ENCODE measurements at regions not wholly inside any gene's neighbourhood (a gene's known extent, or its start where the extent isn't known, plus 50 kb on each side); places are given as distances from the start of the nearest gene placed in this dataset.
"Not testable (repeated sequence)": the region's sequence is repeated elsewhere in the genome, so short reads cannot be mapped to it uniquely, and the experiment has no call there.

DNA sequence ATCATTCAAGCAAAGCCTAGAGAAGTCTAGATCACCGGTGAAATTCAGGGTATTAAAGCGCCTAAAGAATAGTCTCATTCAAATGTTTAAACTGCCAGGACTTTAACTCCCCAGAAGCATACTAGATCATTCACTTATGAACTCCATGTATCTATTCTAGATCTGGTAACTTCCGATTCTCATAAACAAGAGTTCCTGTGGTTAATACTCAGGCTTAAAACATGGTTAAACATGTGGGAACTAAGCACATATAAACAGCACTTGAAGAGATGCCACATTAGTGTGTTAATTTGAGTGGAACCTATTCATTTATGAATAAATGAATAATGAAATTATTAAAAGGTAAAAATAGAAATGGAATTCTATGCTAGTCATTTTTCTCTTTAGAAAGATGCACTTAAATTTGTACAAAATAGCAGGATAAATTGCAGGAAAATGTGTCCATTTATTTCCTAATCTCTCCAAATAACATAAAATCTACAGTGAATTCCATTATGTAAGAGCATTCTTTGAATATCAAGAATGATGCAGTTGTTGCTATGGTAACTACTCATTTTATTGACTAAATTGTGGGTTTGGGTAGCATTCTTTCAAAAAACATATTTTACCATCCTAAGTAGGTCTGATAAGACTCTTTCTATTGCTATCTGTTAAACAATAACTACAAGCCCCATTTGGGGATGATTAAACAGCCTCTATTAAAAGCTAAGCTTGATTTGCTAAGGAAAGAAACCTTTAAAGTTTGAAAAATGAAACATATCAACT lies 147.6 kb upstream of the TMEM168 start:
- no peak for DNase-seq (ENCODE audit: low read depth in 2 of 2)

DNA sequence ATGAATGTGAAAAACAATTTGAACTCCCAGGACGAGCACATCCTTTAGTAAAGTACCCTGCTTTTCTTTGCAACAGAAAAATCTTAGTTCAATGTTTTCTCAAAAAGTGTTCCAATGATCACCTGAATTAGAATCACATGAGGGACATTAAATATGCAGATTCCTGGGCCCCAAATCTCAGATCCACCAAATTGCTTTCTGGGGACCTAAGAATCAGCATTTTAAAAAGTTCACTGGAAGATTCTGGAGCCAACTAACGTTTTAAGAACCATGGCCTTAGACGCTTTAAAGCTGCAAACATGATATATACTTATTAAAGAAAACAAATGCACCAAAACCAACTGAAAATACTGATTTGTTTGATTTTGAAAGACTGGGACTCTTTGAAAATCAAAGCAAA lies 143.4 kb upstream of the TMEM168 start:
- no peak for DNase-seq (ENCODE audit: low read depth in 2 of 2)

DNA sequence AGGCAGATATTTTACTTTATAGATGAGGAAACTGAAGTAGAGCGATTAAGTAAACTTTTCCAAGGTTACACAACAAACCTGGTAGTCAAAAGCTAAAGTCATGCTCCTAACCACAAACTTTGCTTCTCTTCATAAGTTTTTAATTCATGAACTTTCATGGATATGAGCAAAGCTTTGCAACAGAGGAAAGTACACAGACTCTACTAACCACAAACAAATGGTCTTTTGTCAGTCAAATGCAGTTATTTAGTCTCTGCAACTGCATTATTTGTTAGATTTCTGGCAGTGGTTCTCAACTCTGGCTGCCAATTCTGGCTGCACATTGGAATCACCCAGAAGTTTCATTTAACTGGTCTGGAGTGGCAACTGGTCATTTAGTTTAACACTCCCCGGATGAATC lies 140.6 kb upstream of the TMEM168 start:
- no peak for DNase-seq (ENCODE audit: low read depth in 2 of 2)

DNA sequence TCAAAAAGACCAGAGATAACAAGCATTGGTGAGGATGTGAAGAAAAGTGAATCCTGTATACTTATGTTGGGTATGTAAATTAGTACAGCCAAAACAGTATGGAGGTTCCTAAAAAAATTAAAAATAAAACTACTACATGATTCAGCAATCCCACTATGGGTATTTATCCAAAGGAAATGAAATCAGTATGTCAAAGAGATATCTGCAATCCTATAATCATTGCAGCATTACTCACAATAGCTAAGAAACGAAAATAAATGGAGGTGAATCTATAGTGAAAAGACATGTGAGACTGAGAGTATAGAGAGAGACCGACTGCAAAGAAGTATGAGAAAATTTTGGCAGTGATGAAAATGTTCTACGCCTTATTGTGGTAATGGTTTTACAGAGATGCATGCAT lies 139.2 kb upstream of the TMEM168 start:
- no peak for DNase-seq (ENCODE audit: low read depth in 2 of 2)

GRCh38 chr7:112926018-112926417 lies 135.8 kb upstream of the TMEM168 start:
- DNase-seq (ENCODE audit: low read depth in 2 of 2), result no peak

DNA sequence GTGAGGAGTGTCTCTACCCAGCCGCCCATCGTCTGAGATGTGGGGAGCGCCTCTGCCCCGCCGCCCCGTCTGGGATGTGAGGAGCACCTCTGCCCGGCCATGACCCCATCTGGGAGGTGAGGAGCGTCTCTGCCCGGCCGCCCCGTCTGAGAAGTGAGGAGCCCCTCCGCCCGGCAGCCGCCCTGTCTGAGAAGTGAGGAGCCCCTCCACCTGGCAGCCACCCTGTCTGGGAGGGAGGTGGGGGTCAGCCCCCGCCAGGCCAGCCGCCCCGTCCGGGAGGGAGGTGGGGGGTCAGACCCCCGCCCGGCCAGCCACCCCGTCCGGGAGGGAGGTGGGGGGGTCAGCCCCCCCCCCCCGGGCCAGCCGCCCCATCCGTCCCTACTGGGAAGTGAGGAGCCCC lies 132.4 kb upstream of the TMEM168 start:
- not testable (repeated sequence) for DNase-seq (ENCODE audit: low read depth in 2 of 2)

DNA sequence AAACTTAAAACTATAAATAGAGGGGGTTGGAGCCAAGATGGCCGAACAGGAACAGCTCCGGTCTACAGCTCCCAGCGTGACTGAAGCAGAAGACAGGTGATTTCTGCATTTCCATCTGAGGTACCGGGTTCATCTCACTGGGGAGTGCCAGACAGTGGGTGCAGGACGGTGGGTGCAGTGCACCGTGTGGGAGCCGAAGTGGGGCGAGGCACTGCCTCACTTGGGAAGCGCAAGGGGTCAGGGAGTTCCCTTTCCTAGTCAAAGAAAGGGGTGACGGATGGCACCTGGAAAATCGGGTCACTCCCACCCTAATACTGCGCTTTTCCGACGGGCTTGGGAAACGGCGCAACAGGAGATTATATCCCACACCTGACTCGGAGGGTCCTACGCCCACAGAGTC lies 126.2 kb upstream of the TMEM168 start:
- DNase-seq (ENCODE audit: low read depth in 2 of 2), result not testable (repeated sequence)

DNA sequence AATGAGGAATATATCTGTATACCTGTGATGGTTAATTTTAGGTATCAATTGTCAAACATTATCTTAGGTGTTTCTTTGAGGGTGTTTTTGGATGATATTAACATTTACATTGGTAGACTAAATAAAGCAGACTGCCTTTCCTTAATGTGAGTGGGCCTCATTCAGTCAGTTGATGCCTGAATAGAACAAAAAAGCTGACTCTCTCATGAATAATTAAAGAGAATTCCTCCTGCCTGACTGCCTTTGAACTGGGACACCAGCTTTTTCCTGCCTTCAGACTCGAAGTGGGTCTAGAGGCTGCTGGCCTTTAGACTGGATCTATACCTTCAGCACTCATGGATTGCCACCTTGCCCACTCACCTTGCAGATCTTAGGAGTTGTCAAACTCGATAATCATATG lies 117.9 kb upstream of the TMEM168 start:
- no peak for DNase-seq (ENCODE audit: low read depth in 2 of 2)

GRCh38 chr7:112907658-112908057 lies 117.5 kb upstream of the TMEM168 start:
- no peak for DNase-seq (ENCODE audit: low read depth in 2 of 2)

GRCh38 chr7:112905950-112906349 lies 115.8 kb upstream of the TMEM168 start:
- no peak for DNase-seq (ENCODE audit: low read depth in 2 of 2)

DNA sequence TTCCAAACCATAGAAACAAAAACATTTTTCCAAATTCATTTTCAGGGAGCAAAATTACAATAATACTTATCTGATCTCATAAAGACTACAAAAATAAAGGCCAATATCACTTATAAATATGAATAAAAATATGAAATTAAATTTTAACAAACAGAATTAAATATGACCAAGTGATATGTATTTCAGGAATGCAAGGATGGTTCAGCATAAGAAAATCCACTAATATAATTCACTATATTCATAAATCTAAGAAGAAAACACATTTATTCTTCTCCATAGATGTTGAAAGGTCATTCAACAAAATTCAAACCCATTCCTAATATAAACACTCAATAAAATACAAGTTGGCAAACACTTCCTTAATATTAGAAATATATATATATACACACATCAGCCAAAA lies 115.2 kb upstream of the TMEM168 start:
- DNase-seq (ENCODE audit: low read depth in 2 of 2), result no peak

- DNase-seq (ENCODE audit: low read depth in 2 of 2), result no peak
Observed at GRCh38 chr7:112898432-112899290, 108.5 kb upstream of the TMEM168 start.

DNA sequence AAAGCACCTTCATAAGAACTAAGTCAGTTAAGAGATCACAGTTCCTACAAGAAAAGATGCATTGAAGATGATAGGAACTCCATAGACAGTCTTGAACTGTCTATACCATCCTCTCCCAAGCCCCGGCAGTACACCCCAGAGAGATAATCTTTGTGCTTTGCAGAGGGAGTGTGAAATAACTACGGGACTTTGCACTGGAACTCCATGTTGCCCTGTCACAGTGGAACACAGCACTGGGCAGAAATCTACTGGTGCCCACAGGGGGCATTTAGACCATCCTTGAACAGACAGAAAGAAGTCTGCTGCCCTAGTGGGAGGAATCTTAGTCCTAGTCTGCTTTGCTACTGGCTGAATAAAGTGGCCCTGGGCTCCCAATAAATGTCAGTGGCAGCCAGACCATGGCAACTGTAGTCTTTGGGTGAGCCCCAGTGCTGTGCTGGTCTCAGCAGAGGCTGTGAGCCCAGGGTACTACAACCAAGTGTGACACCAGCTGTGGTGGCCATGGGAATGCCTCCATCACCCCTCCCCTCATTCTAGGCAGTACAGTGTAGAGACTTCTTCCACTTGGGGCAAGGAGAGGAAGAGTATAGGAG lies 107.7 kb upstream of the TMEM168 start:
- no peak for DNase-seq (ENCODE audit: low read depth in 2 of 2)

GRCh38 chr7:112896026-112896601 lies 105.9 kb upstream of the TMEM168 start:
- DNase-seq (ENCODE audit: low read depth in 2 of 2), result no peak

DNA sequence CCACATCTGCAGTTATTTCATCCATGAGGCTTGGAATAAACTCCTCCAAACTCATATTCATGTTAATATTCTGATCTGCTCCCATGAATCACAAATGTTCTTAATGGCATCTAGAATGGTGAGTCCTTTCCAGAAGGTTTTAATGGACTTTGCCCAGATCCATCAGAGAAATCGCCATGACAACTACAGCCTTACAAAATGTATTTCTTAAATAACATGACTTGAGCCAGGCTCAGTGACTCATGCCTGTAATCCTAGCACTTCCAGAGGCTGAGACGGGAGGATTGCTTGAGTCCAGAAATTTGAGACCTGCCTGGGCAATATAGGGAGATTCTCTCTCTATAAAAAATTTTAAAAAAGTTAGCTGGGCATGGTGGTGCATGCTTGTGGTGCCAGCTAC lies 102.1 kb upstream of the TMEM168 start:
- no peak for DNase-seq (ENCODE audit: low read depth in 2 of 2)

DNA sequence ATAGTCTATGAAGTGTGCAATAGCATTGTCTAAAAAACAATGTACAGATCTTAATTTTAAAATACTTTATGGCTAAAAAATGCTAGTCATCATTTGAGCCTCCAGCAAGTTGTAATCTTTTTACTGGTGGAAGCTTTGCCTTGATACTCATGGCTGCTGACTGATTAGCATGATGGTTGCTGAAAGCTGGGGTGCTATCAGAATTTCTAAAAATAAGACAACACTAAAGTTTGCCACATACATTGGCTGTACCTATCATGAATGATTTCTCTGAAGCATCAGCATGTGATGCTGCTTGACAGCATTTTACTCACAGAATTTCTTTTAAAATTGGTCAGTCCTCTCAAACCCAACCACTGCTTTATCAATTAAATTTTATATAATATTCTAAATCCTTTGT lies 101.5 kb upstream of the TMEM168 start:
- no peak for DNase-seq (ENCODE audit: low read depth in 2 of 2)

DNA sequence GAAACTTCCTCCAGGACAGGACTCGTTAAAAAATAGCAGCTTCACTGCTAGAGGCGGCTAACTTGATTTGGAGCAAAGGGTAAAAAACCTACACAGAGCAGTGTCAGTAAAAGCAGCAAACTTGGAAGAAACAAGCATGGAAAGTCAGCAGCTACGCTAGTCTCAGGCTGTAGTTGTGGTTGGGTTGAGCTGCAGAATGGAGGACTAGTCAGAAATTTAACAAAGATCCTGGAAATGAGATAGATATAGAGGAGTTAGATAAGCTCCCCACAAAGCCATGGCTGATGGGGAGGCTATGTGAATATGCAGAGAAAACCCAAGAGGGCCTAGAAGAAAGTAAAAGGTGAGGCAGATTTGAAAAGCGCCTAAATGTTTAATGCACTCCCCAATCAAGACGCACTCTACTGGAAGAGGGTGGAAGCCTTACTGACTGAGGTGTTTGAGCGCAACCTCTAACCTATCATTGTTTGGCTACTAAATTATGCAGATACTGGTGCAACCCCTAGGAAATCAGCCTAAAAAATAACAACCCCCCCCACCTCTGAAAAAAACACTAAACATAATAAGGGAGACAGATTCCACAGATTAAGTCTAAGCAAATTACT lies 99.7 kb upstream of the TMEM168 start:
- no peak for DNase-seq (ENCODE audit: low read depth in 2 of 2)

- no peak for DNase-seq (ENCODE audit: low read depth in 2 of 2)
Observed at GRCh38 chr7:112889268-112889667, 99.1 kb upstream of the TMEM168 start.

- DNase-seq (ENCODE audit: low read depth in 2 of 2), result no peak
Observed at GRCh38 chr7:112888781-112889180, 98.6 kb upstream of the TMEM168 start.

DNA sequence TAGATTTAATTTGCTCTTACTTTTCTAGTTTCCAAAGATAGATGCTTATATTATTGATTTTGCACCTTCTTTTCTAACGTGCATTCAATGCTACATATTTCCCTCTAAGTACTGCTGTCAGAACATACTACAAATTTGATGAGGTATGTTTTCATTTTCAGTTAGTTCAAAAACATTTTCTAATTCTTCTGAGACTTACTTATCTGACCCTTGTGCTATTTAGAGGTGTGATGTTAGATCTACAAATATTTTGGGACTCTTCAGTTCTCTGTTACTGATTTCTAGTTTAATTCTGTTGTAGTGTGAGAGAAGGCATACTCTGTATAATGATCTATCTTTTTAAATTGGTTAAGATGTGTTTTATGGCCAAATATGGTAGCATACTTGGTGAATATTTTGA lies 97.8 kb upstream of the TMEM168 start:
- no peak for DNase-seq (ENCODE audit: low read depth in 2 of 2)

DNA sequence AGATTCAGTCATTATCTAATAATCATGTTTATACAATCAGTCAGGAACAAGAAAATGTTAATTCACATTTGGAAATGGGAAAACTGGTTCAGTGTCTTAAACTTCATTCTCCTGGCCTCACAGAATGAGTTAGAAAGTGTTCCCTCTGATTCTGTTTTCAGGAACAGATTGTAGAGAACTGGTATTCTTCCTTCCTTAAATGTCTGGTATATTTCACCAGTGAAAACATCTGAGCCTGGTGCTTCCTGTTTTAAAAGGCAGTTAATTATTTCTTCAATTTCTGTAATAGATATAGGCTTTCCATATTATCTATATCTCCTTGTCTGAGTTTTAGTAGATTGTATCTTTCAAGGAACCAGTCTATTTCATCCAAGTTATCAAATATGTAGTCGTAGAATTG lies 97.1 kb upstream of the TMEM168 start:
- no peak for DNase-seq (ENCODE audit: low read depth in 2 of 2)

GRCh38 chr7:112886208-112886607 lies 96.0 kb upstream of the TMEM168 start:
- DNase-seq (ENCODE audit: low read depth in 2 of 2), result no peak
